ENCODE measurements at regions not wholly inside any gene's neighbourhood (a gene's known extent, or its start where the extent isn't known, plus 50 kb on each side); places are given as distances from the start of the nearest gene placed in this dataset.

- TF ChIP-seq POLR2A (IDR thresholded peaks at IDR 0.05; ENCODE audit: low read depth, low read length), result no peak
- TF ChIP-seq POLR2AphosphoS5 (IDR thresholded peaks at IDR 0.05; ENCODE audit: low read depth, low read length), result no peak
- TF ChIP-seq TAF1 (IDR thresholded peaks at IDR 0.05; ENCODE audit: low read depth, low read length), result no peak
- TF ChIP-seq PAX5 (IDR thresholded peaks at IDR 0.05; ENCODE audit: insufficient read depth, low read length, severe bottlenecking), result no peak
- TF ChIP-seq SPI1 (IDR thresholded peaks at IDR 0.05; ENCODE audit: low read depth, low read length), result no peak
- TF ChIP-seq POU2F2 (IDR thresholded peaks at IDR 0.05; ENCODE audit: low read depth, low read length), result no peak
- DNase-seq (ENCODE audit: insufficient read length, low spot score) (no peak), FAIRE-seq (no peak)
These were observed 75.0 kb upstream of the VSTM2B start for GRCh38 chr19:29450812-29451211.

- DNase-seq (ENCODE audit: insufficient read length, low spot score) (no peak), FAIRE-seq (no peak)
- no peak for TF ChIP-seq POLR2AphosphoS5 (IDR thresholded peaks at IDR 0.05; ENCODE audit: low read depth, low read length)
- TF ChIP-seq POU2F2 (IDR thresholded peaks at IDR 0.05; ENCODE audit: low read depth, low read length), result no peak
- no peak for TF ChIP-seq PAX5 (IDR thresholded peaks at IDR 0.05; ENCODE audit: insufficient read depth, low read length, severe bottlenecking)
- TF ChIP-seq SPI1 (IDR thresholded peaks at IDR 0.05; ENCODE audit: low read depth, low read length), result no peak
- no peak for TF ChIP-seq POLR2A (IDR thresholded peaks at IDR 0.05; ENCODE audit: low read depth, low read length)
These were observed 71.7 kb upstream of the VSTM2B start for GRCh38 chr19:29454109-29454508.

GRCh38 chr19:29457413-29457812, 68.4 kb upstream of the VSTM2B start:
- DNase-seq (ENCODE audit: insufficient read length, low spot score) (no peak), FAIRE-seq (no peak)
- TF ChIP-seq SPI1 (IDR thresholded peaks at IDR 0.05; ENCODE audit: low read depth, low read length) (no peak), TAF1 (IDR thresholded peaks at IDR 0.05; ENCODE audit: low read depth, low read length) (no peak), POU2F2 (IDR thresholded peaks at IDR 0.05; ENCODE audit: low read depth, low read length) (no peak), POLR2AphosphoS5 (IDR thresholded peaks at IDR 0.05; ENCODE audit: low read depth, low read length) (no peak), POLR2A (IDR thresholded peaks at IDR 0.05; ENCODE audit: low read depth, low read length) (no peak), PAX5 (IDR thresholded peaks at IDR 0.05; ENCODE audit: insufficient read depth, low read length, severe bottlenecking) (no peak)

- DNase-seq (ENCODE audit: insufficient read length, low spot score) (no peak), FAIRE-seq (no peak)
- TF ChIP-seq POLR2A (IDR thresholded peaks at IDR 0.05; ENCODE audit: low read depth, low read length) (no peak), SPI1 (IDR thresholded peaks at IDR 0.05; ENCODE audit: low read depth, low read length) (no peak), PAX5 (IDR thresholded peaks at IDR 0.05; ENCODE audit: insufficient read depth, low read length, severe bottlenecking) (no peak), POU2F2 (IDR thresholded peaks at IDR 0.05; ENCODE audit: low read depth, low read length) (no peak), POLR2AphosphoS5 (IDR thresholded peaks at IDR 0.05; ENCODE audit: low read depth, low read length) (no peak), TAF1 (IDR thresholded peaks at IDR 0.05; ENCODE audit: low read depth, low read length) (no peak)
These were observed 57.9 kb upstream of the VSTM2B start for GRCh38 chr19:29467824-29468401.

GRCh38 chr19:29475469-29475868, 50.3 kb upstream of the VSTM2B start:
- DNase-seq (ENCODE audit: insufficient read length, low spot score), result no peak
- TF ChIP-seq SPI1 (IDR thresholded peaks at IDR 0.05; ENCODE audit: low read depth, low read length) (no peak), POU2F2 (IDR thresholded peaks at IDR 0.05; ENCODE audit: low read depth, low read length) (no peak), POLR2A (IDR thresholded peaks at IDR 0.05; ENCODE audit: low read depth, low read length) (no peak), PAX5 (IDR thresholded peaks at IDR 0.05; ENCODE audit: insufficient read depth, low read length, severe bottlenecking) (no peak), POLR2AphosphoS5 (IDR thresholded peaks at IDR 0.05; ENCODE audit: low read depth, low read length) (no peak), TAF1 (IDR thresholded peaks at IDR 0.05; ENCODE audit: low read depth, low read length) (no peak)
- FAIRE-seq, result no peak
